ENCODE measurements at regions not wholly inside any gene's neighbourhood (a gene's known extent, or its start where the extent isn't known, plus 50 kb on each side); places are given as distances from the start of the nearest gene placed in this dataset.

DNA sequence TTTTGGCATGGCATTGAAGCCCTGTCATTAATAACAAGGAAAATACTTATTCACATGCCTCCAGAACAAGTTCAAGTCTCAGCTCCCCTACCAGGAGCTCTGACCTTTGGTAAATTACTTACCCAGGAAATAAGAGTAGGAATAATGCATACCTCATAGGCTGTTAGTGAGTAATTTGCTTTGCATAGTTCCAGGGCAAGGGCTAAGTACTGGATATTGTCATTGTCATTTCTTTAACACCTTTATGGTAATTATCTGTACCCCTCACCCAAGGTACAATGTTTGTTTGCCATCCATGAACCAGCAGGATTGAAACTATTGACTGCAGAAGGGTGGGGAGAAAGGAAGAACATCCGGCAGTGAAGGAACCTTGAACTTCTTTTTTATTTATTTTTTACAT lies 148.5 kb downstream of the SOX2 start:
- H3K36me3 ChIP-seq (replicated peaks) = no peaks in the 10 kb centered on the region
- TF ChIP-seq CTCF (IDR thresholded peaks at IDR 0.05; ENCODE audit: low read depth, low read length, missing control alignments) = no peak
- no peak overlapping the region for H3K27ac ChIP-seq
- no peaks in the 10 kb centered on the region for H3K27me3 ChIP-seq (replicated peaks)
- H3K4me3 ChIP-seq (ENCODE audit: low read depth, low read length) = no peak overlapping the region
- no peak for DNase-seq
- in situ Hi-C loops (cut with HindIII; ENCODE audit: low pct_ligation_motif_present, low sequenced_read_pairs) = no loop called here

- Histone ChIP-seq H3K27ac (no peak overlapping the region), H3K4me3 (ENCODE audit: low read depth, low read length) (no peak overlapping the region), H3K27me3 (replicated peaks) (no peaks in the 10 kb centered on the region), H3K36me3 (replicated peaks) (no peaks in the 10 kb centered on the region)
- in situ Hi-C loops (cut with HindIII; ENCODE audit: low pct_ligation_motif_present, low sequenced_read_pairs) = no loop called here
- no peak for TF ChIP-seq CTCF (IDR thresholded peaks at IDR 0.05; ENCODE audit: low read depth, low read length, missing control alignments)
- DNase-seq = no peak
Observed at GRCh38 chr3:181862502-181862901, 150.8 kb downstream of the SOX2 start.

- no peak for TF ChIP-seq CTCF (IDR thresholded peaks at IDR 0.05; ENCODE audit: low read depth, low read length, missing control alignments)
- in situ Hi-C loops (cut with HindIII; ENCODE audit: low pct_ligation_motif_present, low sequenced_read_pairs) = no loop called here
- no peak overlapping the region for H3K27ac ChIP-seq
Observed at GRCh38 chr3:181868576-181869082, 156.9 kb downstream of the SOX2 start.

DNA sequence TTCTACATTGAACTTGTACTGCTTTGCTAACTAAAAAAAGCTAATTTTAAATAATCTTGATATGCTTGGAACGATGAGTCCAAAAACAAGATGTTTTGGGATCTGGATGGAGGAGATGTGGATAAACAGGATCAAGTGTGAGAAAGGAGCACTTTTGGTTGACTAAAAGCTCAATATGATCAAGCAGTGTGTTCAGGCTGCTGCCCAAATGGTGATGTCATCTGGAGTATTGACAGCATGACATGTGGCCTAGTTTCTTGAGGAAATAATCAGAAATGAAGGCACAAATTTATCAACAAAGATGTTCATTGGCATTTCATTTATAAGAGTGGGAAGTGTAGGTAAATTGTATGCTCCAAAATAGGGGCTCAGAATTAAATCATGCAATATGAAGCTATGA lies 161.2 kb downstream of the SOX2 start:
- no peaks in the 10 kb centered on the region for H3K36me3 ChIP-seq (replicated peaks)
- in situ Hi-C loops (cut with HindIII; ENCODE audit: low pct_ligation_motif_present, low sequenced_read_pairs) = no loop called here
- no peak for TF ChIP-seq CTCF (IDR thresholded peaks at IDR 0.05; ENCODE audit: low read depth, low read length, missing control alignments)
- no peak overlapping the region for H3K27ac ChIP-seq
- no peak overlapping the region for H3K4me3 ChIP-seq (ENCODE audit: low read depth, low read length)
- no peak for DNase-seq
- H3K27me3 ChIP-seq (replicated peaks) = no peaks in the 10 kb centered on the region

More at GRCh38 chr3:181868576-181869082, 156.9 kb downstream of the SOX2 start:
- H3K36me3 ChIP-seq (replicated peaks) = no peaks in the 10 kb centered on the region
- no peak for DNase-seq
- H3K27me3 ChIP-seq (replicated peaks) = no peaks in the 10 kb centered on the region
- H3K4me3 ChIP-seq (ENCODE audit: low read depth, low read length) = no peak overlapping the region

- in situ Hi-C loops (cut with HindIII; ENCODE audit: low pct_ligation_motif_present, low sequenced_read_pairs) = no loop called here
Observed at GRCh38 chr3:181879926-181880325, 168.2 kb downstream of the SOX2 start.

More at GRCh38 chr3:181879926-181880325, 168.2 kb downstream of the SOX2 start:
- Histone ChIP-seq H3K27ac (no peak overlapping the region), H3K27me3 (replicated peaks) (no peaks in the 10 kb centered on the region), H3K4me3 (ENCODE audit: low read depth, low read length) (no peak overlapping the region), H3K36me3 (replicated peaks) (no peaks in the 10 kb centered on the region)
- no peak for DNase-seq
- no peak for TF ChIP-seq CTCF (IDR thresholded peaks at IDR 0.05; ENCODE audit: low read depth, low read length, missing control alignments)
